Pulmonary artery endothelial cell (primary cell): ENCODE measurements at regions not wholly inside any gene's neighbourhood (a gene's known extent, or its start where the extent isn't known, plus 50 kb on each side); places are given as distances from the start of the nearest gene placed in this dataset.

Source experiments
- DNase-seq: peaks from one replicate; pipeline ENCODE4 v3.0.0-alpha.2; 2011; ENCODE audit warnings: low read depth, low spot score

DNA sequence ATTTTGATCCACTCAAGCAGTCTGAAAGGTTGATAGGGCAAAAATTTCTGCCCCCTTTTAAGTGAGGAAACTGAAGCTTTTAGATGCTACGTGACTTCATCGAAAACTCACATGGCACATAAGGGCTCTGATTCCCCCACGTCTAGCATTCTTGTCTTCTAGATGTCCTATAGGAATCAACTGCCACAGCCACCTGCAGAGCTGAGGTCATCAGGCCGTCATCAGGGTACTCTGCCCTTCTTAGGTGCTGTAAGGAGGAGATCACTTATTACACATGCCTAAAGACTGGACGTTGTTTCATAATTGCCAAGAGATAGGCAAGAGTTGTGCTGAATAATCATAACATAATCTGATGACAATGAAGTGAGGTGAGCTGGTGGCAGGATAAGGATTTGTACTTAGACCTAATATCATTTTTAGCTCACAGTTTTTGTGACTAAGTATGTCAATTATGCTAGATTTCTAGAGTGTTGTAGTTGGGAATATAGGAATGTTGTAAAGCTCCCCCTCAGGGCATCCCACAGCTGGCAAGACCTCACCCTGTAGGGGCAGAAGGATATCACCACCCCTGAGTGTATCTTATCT is 349.4 kb downstream of the METTL15 start:
- no peak for DNase-seq

DNA sequence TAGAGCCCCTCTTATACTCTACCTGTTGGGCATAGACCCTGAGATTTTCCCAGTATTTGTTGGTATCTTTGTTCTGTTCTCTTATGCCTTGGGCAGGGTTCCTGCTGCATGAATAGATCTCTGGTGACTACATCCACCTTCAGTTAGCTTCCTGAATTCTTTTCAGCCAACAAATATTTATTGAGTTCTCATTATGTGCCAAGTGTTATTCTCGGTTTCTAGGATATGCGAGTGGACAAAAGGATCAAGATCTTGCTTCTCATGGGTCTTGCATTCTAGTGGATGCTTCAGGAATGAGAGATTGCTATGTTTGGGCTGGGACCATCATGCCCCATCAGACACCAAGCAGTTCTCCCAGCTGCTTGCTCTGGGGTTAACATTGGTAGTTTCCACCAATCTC is 340.0 kb downstream of the METTL15 start:
- DNase-seq: no peak

DNA sequence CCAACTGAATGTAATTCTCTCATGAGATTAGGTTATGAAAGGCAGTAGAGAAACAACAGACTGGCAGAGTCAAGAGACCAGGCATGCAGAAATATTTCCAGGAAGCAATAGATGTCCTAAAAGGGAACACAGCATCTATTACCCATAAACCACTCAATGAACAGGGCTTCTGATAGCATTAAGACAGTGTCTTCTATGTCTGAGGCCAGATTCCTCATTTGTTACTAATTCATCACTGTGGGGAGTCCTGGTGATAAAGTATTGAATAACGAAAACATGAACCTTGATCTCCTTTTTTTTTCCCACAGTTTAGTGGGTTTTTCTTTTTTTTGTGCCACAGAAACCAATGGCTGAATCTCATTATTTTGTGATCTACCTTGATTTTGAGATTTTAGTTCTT is 339.0 kb downstream of the METTL15 start:
- no peak for DNase-seq

DNA sequence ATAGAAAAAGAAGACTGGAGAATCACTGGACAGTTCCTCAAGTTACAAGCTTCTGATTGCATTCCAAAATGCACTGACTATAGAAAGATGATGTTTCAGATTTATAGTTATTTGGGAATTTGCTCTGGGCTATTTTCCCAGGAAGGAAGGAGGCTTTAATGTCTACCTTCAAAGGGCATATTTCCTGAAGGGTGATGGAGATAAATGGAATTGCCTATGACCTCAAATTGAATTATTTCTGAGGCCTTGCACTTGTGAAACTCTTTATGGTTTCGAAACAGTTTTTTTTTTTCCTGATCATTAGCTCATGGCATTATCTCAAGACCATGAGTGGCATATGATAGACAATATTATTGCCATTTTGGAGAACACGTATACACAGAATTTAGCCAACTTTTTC is 333.9 kb downstream of the METTL15 start:
- DNase-seq: no peak

DNA sequence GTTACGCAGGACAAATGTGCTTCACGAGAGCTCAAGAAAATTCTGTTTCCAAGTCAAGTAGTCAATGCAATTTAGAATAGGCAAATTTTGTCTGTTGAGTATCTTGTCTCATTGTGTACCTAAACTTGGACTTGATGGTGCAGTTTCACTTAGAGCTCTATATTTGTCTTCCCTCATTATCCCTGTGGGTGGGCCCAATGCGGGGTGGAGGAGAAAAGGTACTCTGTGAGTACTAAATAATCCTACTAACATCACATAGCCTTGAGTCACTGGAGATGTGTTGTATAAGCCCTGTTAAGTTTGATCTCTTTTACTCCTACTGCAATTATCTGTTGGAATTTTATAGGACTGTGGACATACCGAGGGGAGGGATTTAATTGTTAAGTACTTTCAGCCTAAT is 331.2 kb downstream of the METTL15 start:
- no peak for DNase-seq

DNA sequence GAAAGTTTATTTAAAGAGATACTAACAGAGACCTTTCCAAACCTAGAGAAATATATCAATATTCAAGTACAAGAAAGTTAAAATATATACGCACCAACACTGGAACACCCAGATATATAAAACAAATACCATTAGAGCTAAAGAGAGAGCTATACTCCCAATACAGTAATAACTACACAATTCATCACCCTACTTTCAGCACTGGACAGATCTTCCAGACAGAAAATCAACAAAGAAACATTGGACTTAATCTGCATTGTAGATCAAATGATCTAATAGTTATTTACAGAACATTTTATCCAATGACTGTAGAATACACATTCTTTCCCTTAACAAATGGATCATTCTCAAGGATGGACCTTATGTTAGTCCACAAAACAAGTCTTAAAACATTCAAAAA is 311.9 kb downstream of the METTL15 start:
- no peak for DNase-seq

DNA sequence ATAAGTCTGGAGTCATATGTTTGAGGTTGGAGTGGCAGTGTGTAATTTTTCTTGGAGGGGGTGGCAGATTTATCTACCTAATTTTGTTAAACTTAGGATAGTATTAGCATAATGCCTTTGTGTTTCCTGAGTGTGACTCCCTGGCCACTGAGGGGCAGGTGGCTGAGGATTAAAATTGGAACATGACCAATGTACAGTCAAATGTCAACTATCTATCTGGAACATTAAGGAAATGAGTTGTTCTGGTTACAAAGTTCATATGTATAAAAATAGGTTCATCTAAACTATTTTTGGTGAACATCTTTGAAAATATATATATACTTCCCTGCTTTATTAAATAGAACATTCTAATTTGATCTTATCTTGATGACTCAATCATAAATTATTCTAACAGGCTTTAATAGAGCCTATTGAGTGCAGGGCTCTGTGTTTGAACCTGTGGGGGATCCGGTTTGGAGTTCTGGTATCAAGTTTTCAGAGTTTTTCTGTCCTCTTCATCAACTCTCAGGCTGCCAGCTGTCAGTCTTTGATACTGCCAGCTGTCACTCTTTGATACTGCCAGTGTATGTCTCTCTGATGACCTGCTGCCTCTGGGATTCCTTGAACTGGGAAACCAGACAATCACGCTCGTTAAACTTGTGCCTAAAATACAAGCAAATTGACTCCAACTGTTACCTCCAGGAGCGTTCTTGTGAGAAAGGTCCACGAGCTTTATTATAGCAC is 309.6 kb downstream of the METTL15 start:
- DNase-seq: no peak

DNA sequence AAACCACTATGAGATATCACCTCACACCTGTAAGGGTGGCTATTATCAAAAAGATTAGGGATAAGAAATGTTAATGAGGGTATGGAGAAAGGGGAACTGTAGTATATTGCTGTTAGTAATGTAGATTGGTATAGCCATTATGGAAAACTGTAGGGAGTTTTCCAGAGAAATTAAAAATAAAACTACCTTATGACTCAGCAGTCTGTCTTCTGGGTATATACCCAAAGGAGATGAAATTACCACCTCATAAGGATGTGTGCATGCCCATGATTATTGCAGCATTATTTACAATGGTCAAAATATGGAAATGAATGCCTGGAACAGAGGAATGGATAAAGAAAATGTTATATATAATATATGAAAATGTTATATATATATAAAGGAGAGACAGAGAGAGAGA is 303.8 kb downstream of the METTL15 start:
- no peak for DNase-seq

DNA sequence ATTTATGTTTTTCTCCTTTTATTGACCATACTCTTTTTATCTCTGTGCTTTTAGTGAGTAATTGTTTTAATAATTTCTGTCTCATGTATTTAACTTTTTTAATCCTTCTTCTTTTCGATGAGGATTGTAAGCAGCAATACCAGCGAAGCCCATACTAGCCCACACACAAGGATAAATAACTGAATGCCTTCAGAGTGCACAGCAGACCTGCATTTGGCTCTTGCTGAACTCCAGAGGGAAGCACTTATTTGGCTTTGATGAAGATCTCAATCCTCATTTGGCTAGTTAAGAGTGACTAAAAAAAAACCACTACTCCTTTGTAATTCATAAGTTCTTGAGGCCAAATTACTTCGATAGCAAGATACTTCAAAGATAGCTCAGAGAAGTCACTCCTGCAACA is 293.3 kb downstream of the METTL15 start:
- DNase-seq: no peak

DNA sequence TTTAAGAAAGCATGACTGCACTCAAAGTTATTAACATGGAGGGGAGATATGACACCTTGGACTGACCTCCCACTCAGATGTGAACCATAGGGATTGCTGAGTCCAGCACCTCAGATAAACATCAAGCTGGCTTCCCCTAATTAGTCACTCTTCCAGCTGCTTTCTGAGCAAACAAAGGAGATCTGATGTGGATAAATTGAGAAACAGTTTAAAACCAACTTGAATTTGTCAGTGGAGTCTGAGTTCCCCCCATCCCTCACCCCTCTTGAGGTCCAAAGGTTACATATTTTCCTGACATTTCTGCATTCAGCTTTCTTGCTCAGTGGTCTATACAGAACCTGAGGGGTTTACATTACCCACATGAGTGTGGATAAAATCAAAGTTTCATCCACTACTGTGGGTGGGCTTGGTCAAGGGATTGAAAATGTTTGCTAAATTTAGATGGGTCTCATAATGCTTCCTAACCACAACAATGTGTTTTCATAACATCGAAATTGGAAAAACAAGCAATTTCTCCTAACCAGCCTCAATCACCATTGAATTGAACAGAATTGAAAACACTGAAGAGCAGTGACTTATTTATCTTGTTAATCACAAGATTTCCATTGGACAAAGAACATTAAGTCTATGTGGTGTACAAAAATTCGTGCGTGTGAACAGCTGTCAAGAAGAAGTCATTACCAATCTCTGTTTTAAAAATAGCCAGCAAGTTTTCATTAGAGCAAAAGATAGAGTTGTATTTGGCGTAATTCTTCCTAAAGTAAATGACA is 292.3 kb downstream of the METTL15 start:
- DNase-seq: no peak

DNA sequence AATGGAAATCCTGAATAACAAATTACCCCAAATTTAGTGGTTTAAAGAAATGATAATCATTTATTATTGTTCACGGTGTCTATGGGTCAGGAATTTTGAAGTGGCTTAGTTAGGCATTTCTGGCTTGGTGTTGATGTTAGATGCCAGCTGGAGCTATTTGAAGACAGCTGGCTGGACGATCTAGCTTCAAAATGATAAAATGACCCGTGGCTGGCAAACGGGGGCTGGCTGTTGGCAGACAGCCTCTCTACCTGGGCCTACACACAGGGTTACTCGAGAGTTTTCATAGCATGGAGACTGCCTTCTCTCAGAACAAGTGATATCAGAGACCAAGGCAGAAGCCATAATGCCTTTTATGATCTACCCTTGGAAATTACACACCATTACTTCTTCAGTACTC is 285.2 kb downstream of the METTL15 start:
- DNase-seq: no peak

DNA sequence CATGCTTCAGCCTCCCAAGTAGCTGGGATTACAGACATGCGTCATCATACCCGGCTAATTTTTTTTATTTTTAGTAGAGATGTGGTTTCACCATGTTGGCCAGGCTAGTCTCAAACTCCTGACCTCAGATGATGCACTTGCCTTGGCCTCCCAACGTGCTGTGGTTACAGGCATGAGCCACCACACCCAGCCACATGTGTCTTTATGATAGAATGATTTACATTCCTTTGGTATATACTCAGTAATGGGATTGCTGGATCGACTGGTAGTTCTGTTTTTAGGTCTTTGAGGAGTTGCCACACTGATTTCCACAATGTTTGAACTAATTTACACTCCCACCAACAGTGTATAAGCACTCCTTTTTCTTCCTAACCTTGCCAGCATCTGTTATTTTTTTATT is 276.2 kb downstream of the METTL15 start:
- no peak for DNase-seq

DNA sequence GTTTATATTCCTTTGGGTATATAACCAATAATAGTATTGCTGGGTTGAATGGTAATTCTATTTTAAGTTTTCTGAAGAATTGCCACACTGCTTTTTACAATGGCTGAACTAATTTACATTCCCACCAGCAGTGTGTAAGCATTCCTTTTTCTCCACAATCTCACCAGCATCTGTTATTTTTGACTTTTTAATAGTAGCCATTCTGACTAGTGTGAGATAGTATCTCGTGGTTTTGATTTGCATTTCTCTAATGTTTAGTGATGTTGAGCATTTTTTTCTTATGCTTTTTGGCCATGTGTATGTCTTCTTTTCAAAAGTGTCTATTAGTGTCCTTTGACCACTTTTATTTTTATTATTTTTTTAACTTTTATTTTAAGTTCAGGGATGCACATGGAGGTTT is 275.3 kb downstream of the METTL15 start:
- DNase-seq: no peak
